GM12878 (cell line): ENCODE measurements at regions not wholly inside any gene's neighbourhood (a gene's known extent, or its start where the extent isn't known, plus 50 kb on each side); places are given as distances from the start of the nearest gene placed in this dataset.

Experiments
- BACH1 ChIP-seq: fragments of 450-650 bp; IDR thresholded peaks from 2 replicates; pipeline ENCODE4 v1.6.1; 2017; ENCODE audit warnings: mild to moderate bottlenecking, borderline replicate concordance
- FOS ChIP-seq: IDR thresholded peaks from 3 replicates; pipeline ENCODE4 v1.6.1; 2011; ENCODE audit warnings: borderline replicate concordance; ENCODE audit not compliant: insufficient read length; ENCODE audit errors: extremely low read depth
- GATAD2B ChIP-seq: fragments of 450-650 bp; conservative IDR thresholded peaks from 2 replicates; pipeline ENCODE4 v1.6.1; 2017; ENCODE audit warnings: low read depth, mild to moderate bottlenecking, moderate library complexity
- KAT2A ChIP-seq: conservative IDR thresholded peaks from 2 replicates; pipeline ENCODE4 v1.6.1; 2011; ENCODE audit warnings: low read depth, low read length; ENCODE audit not compliant: control insufficient read depth
- MEF2B ChIP-seq: fragments of 450-650 bp; IDR thresholded peaks from 2 replicates; pipeline ENCODE4 v1.6.1; 2018; ENCODE audit warnings: mild to moderate bottlenecking, moderate library complexity; ENCODE audit not compliant: partially characterized antibody, poor library complexity, severe bottlenecking
- NR2C2 ChIP-seq: IDR thresholded peaks from 2 replicates; pipeline ENCODE4 v1.6.1; 2011; ENCODE audit warnings: borderline replicate concordance, low read depth; ENCODE audit not compliant: control insufficient read depth, insufficient read length
- TF ChIP-seq, protein P1 (sequence below): fragments of 450-650 bp; formaldehyde crosslinking; IDR thresholded peaks from 2 replicates; pipeline ENCODE4 v1.5.0; 2022; ENCODE audit warnings: mild to moderate bottlenecking, missing genetic modification characterization
- TF ChIP-seq, protein P2 (sequence below), 3 experiments: IDR thresholded peaks in 2 of 3; conservative IDR thresholded peaks in 1 of 3; 2 replicates each; pipeline ENCODE4 v1.5.1; 2011; ENCODE audit warnings: low read depth in 3 of 3, low read length in 3 of 3, mild to moderate bottlenecking in 3 of 3, control low read depth in 2 of 3, moderate library complexity in 2 of 3, inconsistent platforms in 1 of 3, mixed read lengths in 1 of 3; ENCODE audit not compliant: control insufficient read depth in 2 of 3, insufficient read depth in 1 of 3; ENCODE audit errors: extremely low read depth in 1 of 3
- TF ChIP-seq, protein P3 (sequence below): fragments of 450-650 bp; IDR thresholded peaks from 2 replicates; pipeline ENCODE4 v1.6.1; 2016; ENCODE audit warnings: mild to moderate bottlenecking

DNA sequence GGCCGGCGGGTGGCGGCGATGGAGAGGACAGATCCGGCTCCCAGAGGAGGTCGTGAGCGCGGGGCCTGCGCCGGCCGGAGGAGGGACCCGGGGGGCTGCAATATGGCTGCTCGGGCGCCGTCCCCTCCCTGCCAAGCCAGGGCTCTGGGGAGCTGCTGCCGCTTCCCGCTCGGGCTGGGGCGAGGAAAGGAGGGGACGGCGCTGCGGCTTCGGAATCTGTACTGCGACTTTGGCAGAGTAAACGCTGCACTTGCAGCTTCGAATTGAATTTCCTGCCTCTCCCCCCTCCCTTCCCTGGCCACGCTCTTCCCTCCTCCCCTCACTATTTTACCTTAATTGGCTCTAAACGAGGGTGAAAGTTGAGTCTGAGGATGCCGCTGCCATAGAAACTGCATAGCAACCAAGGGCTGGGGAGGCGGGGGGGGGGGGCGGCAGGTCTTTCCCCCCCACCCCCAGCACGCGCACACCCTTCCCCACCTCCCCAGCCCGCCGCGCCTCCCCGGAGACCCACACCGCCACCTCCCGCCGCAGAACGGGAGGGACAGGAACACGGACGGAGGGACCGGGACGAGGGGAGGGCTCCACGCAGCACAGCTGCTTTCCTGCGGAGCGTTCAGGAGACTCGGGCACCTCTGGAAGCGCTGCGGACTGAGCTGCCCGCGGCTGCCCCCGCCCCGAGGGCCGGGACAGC lies 93.9 kb downstream of the RNASET2 start (continued):
- TF ChIP-seq, protein P1, sequence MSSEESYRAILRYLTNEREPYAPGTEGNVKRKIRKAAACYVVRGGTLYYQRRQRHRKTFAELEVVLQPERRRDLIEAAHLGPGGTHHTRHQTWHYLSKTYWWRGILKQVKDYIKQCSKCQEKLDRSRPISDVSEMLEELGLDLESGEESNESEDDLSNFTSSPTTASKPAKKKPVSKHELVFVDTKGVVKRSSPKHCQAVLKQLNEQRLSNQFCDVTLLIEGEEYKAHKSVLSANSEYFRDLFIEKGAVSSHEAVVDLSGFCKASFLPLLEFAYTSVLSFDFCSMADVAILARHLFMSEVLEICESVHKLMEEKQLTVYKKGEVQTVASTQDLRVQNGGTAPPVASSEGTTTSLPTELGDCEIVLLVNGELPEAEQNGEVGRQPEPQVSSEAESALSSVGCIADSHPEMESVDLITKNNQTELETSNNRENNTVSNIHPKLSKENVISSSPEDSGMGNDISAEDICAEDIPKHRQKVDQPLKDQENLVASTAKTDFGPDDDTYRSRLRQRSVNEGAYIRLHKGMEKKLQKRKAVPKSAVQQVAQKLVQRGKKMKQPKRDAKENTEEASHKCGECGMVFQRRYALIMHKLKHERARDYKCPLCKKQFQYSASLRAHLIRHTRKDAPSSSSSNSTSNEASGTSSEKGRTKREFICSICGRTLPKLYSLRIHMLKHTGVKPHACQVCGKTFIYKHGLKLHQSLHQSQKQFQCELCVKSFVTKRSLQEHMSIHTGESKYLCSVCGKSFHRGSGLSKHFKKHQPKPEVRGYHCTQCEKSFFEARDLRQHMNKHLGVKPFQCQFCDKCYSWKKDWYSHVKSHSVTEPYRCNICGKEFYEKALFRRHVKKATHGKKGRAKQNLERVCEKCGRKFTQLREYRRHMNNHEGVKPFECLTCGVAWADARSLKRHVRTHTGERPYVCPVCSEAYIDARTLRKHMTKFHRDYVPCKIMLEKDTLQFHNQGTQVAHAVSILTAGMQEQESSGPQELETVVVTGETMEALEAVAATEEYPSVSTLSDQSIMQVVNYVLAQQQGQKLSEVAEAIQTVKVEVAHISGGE = no peak
- TF ChIP-seq, protein P2, sequence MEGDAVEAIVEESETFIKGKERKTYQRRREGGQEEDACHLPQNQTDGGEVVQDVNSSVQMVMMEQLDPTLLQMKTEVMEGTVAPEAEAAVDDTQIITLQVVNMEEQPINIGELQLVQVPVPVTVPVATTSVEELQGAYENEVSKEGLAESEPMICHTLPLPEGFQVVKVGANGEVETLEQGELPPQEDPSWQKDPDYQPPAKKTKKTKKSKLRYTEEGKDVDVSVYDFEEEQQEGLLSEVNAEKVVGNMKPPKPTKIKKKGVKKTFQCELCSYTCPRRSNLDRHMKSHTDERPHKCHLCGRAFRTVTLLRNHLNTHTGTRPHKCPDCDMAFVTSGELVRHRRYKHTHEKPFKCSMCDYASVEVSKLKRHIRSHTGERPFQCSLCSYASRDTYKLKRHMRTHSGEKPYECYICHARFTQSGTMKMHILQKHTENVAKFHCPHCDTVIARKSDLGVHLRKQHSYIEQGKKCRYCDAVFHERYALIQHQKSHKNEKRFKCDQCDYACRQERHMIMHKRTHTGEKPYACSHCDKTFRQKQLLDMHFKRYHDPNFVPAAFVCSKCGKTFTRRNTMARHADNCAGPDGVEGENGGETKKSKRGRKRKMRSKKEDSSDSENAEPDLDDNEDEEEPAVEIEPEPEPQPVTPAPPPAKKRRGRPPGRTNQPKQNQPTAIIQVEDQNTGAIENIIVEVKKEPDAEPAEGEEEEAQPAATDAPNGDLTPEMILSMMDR (IDR thresholded peaks at IDR 0.05 in 2 of 3, conservative IDR thresholded peaks at IDR 0.05 in 1 of 3; ENCODE audit: control insufficient read depth in 2 of 3, extremely low read depth in 1 of 3, insufficient read depth in 1 of 3, low read depth in 3 of 3, low read length in 3 of 3) = peak; percentile 19 to 33 (median 30); a peak in 3 of 6 replicates
- TF ChIP-seq, protein P3, sequence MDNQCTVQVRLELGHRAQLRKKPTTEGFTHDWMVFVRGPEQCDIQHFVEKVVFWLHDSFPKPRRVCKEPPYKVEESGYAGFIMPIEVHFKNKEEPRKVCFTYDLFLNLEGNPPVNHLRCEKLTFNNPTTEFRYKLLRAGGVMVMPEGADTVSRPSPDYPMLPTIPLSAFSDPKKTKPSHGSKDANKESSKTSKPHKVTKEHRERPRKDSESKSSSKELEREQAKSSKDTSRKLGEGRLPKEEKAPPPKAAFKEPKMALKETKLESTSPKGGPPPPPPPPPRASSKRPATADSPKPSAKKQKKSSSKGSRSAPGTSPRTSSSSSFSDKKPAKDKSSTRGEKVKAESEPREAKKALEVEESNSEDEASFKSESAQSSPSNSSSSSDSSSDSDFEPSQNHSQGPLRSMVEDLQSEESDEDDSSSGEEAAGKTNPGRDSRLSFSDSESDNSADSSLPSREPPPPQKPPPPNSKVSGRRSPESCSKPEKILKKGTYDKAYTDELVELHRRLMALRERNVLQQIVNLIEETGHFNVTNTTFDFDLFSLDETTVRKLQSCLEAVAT = no peak
- no peak for TF ChIP-seq FOS
- no peak for TF ChIP-seq BACH1
- no peak for TF ChIP-seq MEF2B
- TF ChIP-seq KAT2A = no peak
- no peak for TF ChIP-seq GATAD2B
- no peak for TF ChIP-seq NR2C2
